K562 (cell line): ENCODE measurements at regions not wholly inside any gene's neighbourhood (a gene's known extent, or its start where the extent isn't known, plus 50 kb on each side); places are given as distances from the start of the nearest gene placed in this dataset.

Experiments used
- ATAC-seq: fragments of 200-7000 bp; cut with Tn5 transposase; 3 replicates; pipeline ENCODE4 v1.9.1; 2020; ENCODE audit warnings: moderate library complexity
- BruUV-seq: library from RNA; stranded (reverse); fragments of 400-500 nt; replicated peaks from 2 replicates; lab custom pipeline; 2021; lab: Mats Ljungman, UMichigan
- CTCF ChIA-PET: fragments of 300-600 bp; formaldehyde crosslinking; extraction: SDS; loops from one replicate; lab custom pipeline; 2021; ENCODE audit warnings: low intra/inter-chr PET ratio; lab: Yijun Ruan, JAX
- POLR2A ChIA-PET: fragments of 300-600, 350-650 bp; sonication (Branson Sonifier 250); formaldehyde crosslinking; extraction: SDS; loops from one replicate; lab custom pipeline; 2021; ENCODE audit warnings: antibody characterized with exemption, inconsistent platforms; lab: Yijun Ruan, JAX
- DNase-seq, 4 experiments: peaks; one replicate each; pipeline versions ENCODE4 v3.0.0 to v3.0.0-alpha.2; 2011 to 2018; ENCODE audit warnings: low spot score in 3 of 4, mixed read lengths in 3 of 4; ENCODE audit errors: extremely low read depth in 1 of 4
- FAIRE-seq: peaks from 2 replicates; lab custom pipeline; 2011; peaks lifted over from hg19 to GRCh38; lab: Jason Lieb, UNC
- H2AFZ ChIP-seq: 2 replicates; pipeline ENCODE4 v1.6.0; 2011; ENCODE audit warnings: low read depth, low read length, control low read depth, inconsistent platforms
- H3K27ac ChIP-seq: fragments of 200-600 bp; 3 replicates; pipeline ENCODE4 v1.8.0; 2011; ENCODE audit warnings: low read depth, mild to moderate bottlenecking, control low read depth, inconsistent platforms, low read length, moderate library complexity, mixed read lengths; ENCODE audit errors: extremely low read depth
- H3K27me3 ChIP-seq, 2 experiments: fragments of 300-600 bp in 1 of 2; 2 replicates in 1 of 2; 3 replicates in 1 of 2; pipeline versions ENCODE4 v1.6.0 to v1.8.0; 2011; ENCODE audit warnings: inconsistent platforms in 2 of 2, low read length in 2 of 2, mild to moderate bottlenecking in 1 of 2, mixed read lengths in 1 of 2, moderate library complexity in 1 of 2; ENCODE audit not compliant: control insufficient read depth in 2 of 2, insufficient read depth in 2 of 2
- H3K36me3 ChIP-seq: fragments of 300-600 bp; 3 replicates; pipeline ENCODE4 v1.8.0; 2011; ENCODE audit warnings: mild to moderate bottlenecking, low read length, inconsistent platforms; ENCODE audit not compliant: control insufficient read depth, insufficient read depth
- H3K4me1 ChIP-seq, 2 experiments: fragments of 200-600 bp in 1 of 2; replicated peaks in 1 of 2; 2 replicates in 1 of 2; 3 replicates in 1 of 2; pipeline versions ENCODE4 v1.5.1 to v1.8.0; 2011; ENCODE audit warnings: inconsistent platforms in 2 of 2, low read length in 2 of 2, mild to moderate bottlenecking in 1 of 2, mixed read lengths in 1 of 2, moderate library complexity in 1 of 2; ENCODE audit not compliant: control insufficient read depth in 2 of 2, insufficient read depth in 2 of 2
- H3K4me2 ChIP-seq: 2 replicates; pipeline ENCODE4 v1.6.1; 2011; ENCODE audit warnings: low read length, control low read depth, inconsistent platforms, mixed read lengths; ENCODE audit not compliant: insufficient read depth
- H3K4me3 ChIP-seq: fragments of 200-600 bp; sonication (generic), shearing (Covaris generic); 2 replicates; pipeline ENCODE4 v1.5.1; 2016; ENCODE audit warnings: control low read depth, inconsistent platforms
- H3K79me2 ChIP-seq: fragments of 200-600 bp; 3 replicates; pipeline ENCODE4 v1.8.0; 2011; ENCODE audit warnings: low read length, inconsistent platforms; ENCODE audit not compliant: control insufficient read depth, insufficient read depth
- H3K9ac ChIP-seq, 2 experiments: 2 replicates each; pipeline versions ENCODE4 v1.6.0 to v1.6.1; 2011; ENCODE audit warnings: low read depth in 2 of 2, low read length in 2 of 2, control low read depth in 1 of 2, inconsistent platforms in 1 of 2, mild to moderate bottlenecking in 1 of 2, mixed read lengths in 1 of 2; ENCODE audit not compliant: insufficient read depth in 1 of 2
- H3K9me1 ChIP-seq: one replicate; pipeline ENCODE4 v1.6.0; 2011; ENCODE audit warnings: inconsistent platforms, mild to moderate bottlenecking, low read length, moderate library complexity; ENCODE audit not compliant: control insufficient read depth, insufficient read depth
- H3K9me3 ChIP-seq: replicated peaks from 2 replicates; pipeline ENCODE4 v1.5.1; 2011; ENCODE audit warnings: low read depth, low read length, inconsistent platforms; ENCODE audit not compliant: control insufficient read depth, insufficient read depth
- H4K20me1 ChIP-seq: replicated peaks from 2 replicates; pipeline ENCODE4 v1.6.1; 2011; ENCODE audit warnings: low read length, inconsistent platforms, mixed read lengths; ENCODE audit not compliant: control insufficient read depth, insufficient read depth
- CHD7 ChIP-seq: fragments of 200-600 bp; sonication (generic); IDR thresholded peaks from one replicate; pipeline ENCODE4 v1.6.1; 2012; ENCODE audit warnings: mild to moderate bottlenecking, low read depth, low read length, inconsistent platforms
- GMEB1 ChIP-seq: fragments of 250-450 bp; sonication (Bioruptor Pico); IDR thresholded peaks from 2 replicates; pipeline ENCODE4 v1.4.0; 2020; ENCODE audit warnings: mild to moderate bottlenecking
- PCBP1 ChIP-seq: fragments of 200-400 bp; formaldehyde crosslinking; IDR thresholded peaks from 2 replicates; pipeline ENCODE4 v1.6.1; 2018; ENCODE audit warnings: mild to moderate bottlenecking, low read depth, low read length; ENCODE audit not compliant: poor library complexity, severe bottlenecking
- PCBP2 ChIP-seq: fragments of 200-400 bp; formaldehyde crosslinking; IDR thresholded peaks from 2 replicates; pipeline ENCODE4 v1.6.1; 2018; ENCODE audit warnings: low read length, low read depth, mild to moderate bottlenecking, moderate library complexity; ENCODE audit not compliant: poor library complexity, severe bottlenecking
- SNIP1 ChIP-seq: fragments of 450-650 bp; IDR thresholded peaks from 2 replicates; pipeline ENCODE4 v1.7.1; 2017; ENCODE audit warnings: low read depth, mild to moderate bottlenecking
- ZBTB17 ChIP-seq: fragments of 450-650 bp; formaldehyde crosslinking; IDR thresholded peaks from 2 replicates; pipeline ENCODE4 v1.4.0; 2020; ENCODE audit warnings: mild to moderate bottlenecking
- ZNF197 ChIP-seq: fragments of 200-800 bp; sonication (Bioruptor generic); IDR thresholded peaks from 2 replicates; pipeline ENCODE4 v1.6.1; 2016; ENCODE audit warnings: low read depth, missing genetic modification characterization, missing compliant biosample characterization
- WGBS: fragments of 100-300 bp; shearing (Covaris generic); methylation state at CpG from one replicate; pipeline ENCODE4 v1.1.6; 2016; ENCODE audit warnings: low coverage, mixed read lengths; ENCODE audit not compliant: insufficient coverage; ENCODE audit errors: missing lambda C conversion rate; 5-methylcytosine and 5-hydroxymethylcytosine counted together
- in situ Hi-C: fragments of 300-500 bp; cut with MboI; formaldehyde crosslinking; loops from 4 replicates; pipeline ENCODE4 v1.15.0; 2018; ENCODE audit warnings: inconsistent platforms, mixed read lengths
- intact Hi-C: fragments of 100-400 bp; cut with micrococcal nuclease; formaldehyde crosslinking; loops from 2 replicates; pipeline ENCODE4 v1.14.2; 2022

DNA sequence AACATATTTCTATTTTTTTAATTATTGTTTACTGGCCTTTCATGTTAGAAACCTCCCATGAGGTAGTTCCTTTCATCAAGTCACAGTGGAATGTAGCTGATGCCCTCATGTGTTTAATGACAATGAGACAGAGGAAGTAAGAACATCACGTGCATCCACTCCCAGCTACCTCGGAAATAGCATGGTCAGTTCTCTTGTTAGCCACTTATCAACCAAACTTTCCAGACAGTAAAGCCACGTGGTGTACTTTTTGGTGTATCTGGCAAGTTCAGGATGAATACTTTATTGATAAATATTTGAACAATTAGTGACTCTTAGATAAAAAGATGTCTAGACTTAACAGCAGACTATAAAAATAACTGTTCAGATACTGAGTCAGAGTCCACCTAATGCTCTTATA, 781.7 kb downstream of the MECOM start:
- Histone ChIP-seq H3K9me1 (no peaks in the 10 kb centered on the region), H3K36me3 (no peaks in the 10 kb centered on the region), H3K79me2 (no peaks in the 10 kb centered on the region), H2AFZ (no peak overlapping the region), H3K9ac (no peak overlapping the region), H3K9me3 (no peaks in the 10 kb centered on the region), H3K27ac (no peak overlapping the region), H3K4me3 (no peak overlapping the region), H3K4me2 (no peak overlapping the region), H4K20me1 (no peaks in the 10 kb centered on the region), H3K27me3 (no peaks in the 10 kb centered on the region), H3K4me1 (no peaks in the 10 kb centered on the region)
- WGBS: 2% methylated on average over 3 of the region's 3 CpGs
- ChIA-PET CTCF (no interaction called here), POLR2A (no interaction called here)
- intact Hi-C loops (no loop called here), in situ Hi-C loops (no loop called here)
- DNase-seq (no peak), ATAC-seq (no peak), FAIRE-seq (no peak)
- BruUV-seq: no TSS peak
- TF ChIP-seq GMEB1 (CRISPR knock-in tag) (no peak), ZNF197 (CRISPR knock-in tag) (no peak), CHD7 (no peak), SNIP1 (no peak), PCBP2 (no peak), ZBTB17 (CRISPR knock-in tag) (no peak), PCBP1 (no peak)
